ENCODE measurements at regions not wholly inside any gene's neighbourhood (a gene's known extent, or its start where the extent isn't known, plus 50 kb on each side); places are given as distances from the start of the nearest gene placed in this dataset.
"Not testable (repeated sequence)": the region's sequence is repeated elsewhere in the genome, so short reads cannot be mapped to it uniquely, and the experiment has no call there.

GRCh38 chr4:79598801-79599200 lies 190.8 kb upstream of the GK2 start:
- TF ChIP-seq JUN (CRISPR knock-in tag; IDR thresholded peaks at IDR 0.05) (no peak), ZSCAN18 (CRISPR knock-in tag; IDR thresholded peaks at IDR 0.05) (no peak), NFATC4 (CRISPR knock-in tag; IDR thresholded peaks at IDR 0.05) (no peak), CBFB (CRISPR knock-in tag; IDR thresholded peaks at IDR 0.05; ENCODE audit: low read depth) (no peak), GTF2I (CRISPR knock-in tag; conservative IDR thresholded peaks at IDR 0.05) (no peak), TP53 (CRISPR knock-in tag; IDR thresholded peaks at IDR 0.05) (no peak), ZNF396 (CRISPR knock-in tag; IDR thresholded peaks at IDR 0.05; ENCODE audit: borderline replicate concordance) (no peak)
- TF ChIP-seq, protein P1, sequence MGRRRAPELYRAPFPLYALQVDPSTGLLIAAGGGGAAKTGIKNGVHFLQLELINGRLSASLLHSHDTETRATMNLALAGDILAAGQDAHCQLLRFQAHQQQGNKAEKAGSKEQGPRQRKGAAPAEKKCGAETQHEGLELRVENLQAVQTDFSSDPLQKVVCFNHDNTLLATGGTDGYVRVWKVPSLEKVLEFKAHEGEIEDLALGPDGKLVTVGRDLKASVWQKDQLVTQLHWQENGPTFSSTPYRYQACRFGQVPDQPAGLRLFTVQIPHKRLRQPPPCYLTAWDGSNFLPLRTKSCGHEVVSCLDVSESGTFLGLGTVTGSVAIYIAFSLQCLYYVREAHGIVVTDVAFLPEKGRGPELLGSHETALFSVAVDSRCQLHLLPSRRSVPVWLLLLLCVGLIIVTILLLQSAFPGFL (CRISPR knock-in tag; IDR thresholded peaks at IDR 0.05; ENCODE audit: borderline replicate concordance) = no peak
- TF ChIP-seq, protein P2, sequence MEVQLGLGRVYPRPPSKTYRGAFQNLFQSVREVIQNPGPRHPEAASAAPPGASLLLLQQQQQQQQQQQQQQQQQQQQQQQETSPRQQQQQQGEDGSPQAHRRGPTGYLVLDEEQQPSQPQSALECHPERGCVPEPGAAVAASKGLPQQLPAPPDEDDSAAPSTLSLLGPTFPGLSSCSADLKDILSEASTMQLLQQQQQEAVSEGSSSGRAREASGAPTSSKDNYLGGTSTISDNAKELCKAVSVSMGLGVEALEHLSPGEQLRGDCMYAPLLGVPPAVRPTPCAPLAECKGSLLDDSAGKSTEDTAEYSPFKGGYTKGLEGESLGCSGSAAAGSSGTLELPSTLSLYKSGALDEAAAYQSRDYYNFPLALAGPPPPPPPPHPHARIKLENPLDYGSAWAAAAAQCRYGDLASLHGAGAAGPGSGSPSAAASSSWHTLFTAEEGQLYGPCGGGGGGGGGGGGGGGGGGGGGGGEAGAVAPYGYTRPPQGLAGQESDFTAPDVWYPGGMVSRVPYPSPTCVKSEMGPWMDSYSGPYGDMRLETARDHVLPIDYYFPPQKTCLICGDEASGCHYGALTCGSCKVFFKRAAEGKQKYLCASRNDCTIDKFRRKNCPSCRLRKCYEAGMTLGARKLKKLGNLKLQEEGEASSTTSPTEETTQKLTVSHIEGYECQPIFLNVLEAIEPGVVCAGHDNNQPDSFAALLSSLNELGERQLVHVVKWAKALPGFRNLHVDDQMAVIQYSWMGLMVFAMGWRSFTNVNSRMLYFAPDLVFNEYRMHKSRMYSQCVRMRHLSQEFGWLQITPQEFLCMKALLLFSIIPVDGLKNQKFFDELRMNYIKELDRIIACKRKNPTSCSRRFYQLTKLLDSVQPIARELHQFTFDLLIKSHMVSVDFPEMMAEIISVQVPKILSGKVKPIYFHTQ (CRISPR knock-in tag; IDR thresholded peaks at IDR 0.05) = no peak
- Mint-ChIP-seq H3K36me3 (no peaks in the 10 kb centered on the region), H3K4me1 (0 out of 2 replicates have a peak, but pooled peaks cover 7% of the 10 kb centered on the region), H3K9me3 (peaks cover 39% of the 10 kb centered on the region), H3K27me3 (ENCODE audit: low read depth) (no peaks in the 10 kb centered on the region; the same call in 1 of the 2 replicates), H3K27ac (no peak overlapping the region), H3K4me3 (no peak overlapping the region)
- ChIA-PET CTCF (interaction anchor here (1.0 kb wide), 1 partner anchor 24 kb away, joined by 3 read pairs; no protein-coding TSS in a partner anchor), POLR2A (no interaction called here)
- ATAC-seq (no peak), DNase-seq (ENCODE audit: low spot score) (no peak)

DNA sequence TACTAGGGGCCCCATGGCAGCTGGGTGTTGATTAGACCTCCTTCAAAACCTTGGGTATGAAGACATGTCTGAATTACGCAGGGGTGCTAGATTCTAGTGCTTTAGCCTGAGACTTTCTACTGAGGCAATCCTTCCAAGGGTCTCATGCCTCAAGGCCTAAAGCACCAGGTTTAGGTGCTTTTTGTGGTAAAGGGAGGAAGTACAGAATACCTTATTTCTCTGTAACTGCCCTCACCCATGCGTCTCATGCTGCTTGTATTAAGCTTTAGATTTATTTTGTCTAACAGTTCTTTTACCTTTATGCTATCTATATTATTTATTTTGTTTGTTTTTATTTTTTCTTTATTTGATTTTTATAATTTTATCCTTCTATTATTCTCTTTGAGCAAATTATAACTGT lies 190.2 kb upstream of the GK2 start:
- ATAC-seq = no peak
- Mint-ChIP-seq H3K36me3 (no peaks in the 10 kb centered on the region), H3K9me3 (peaks cover 39% of the 10 kb centered on the region), H3K4me1 (0 out of 2 replicates have a peak, but pooled peaks cover 9% of the 10 kb centered on the region), H3K27me3 (ENCODE audit: low read depth) (no peaks in the 10 kb centered on the region; the same call in 1 of the 2 replicates), H3K4me3 (no peak overlapping the region), H3K27ac (no peak overlapping the region)
- no peak for TF ChIP-seq NR2C2 (CRISPR knock-in tag; IDR thresholded peaks at IDR 0.05)
- TF ChIP-seq CBFB (CRISPR knock-in tag; IDR thresholded peaks at IDR 0.05; ENCODE audit: low read depth) = no peak
- no peak for DNase-seq (ENCODE audit: low spot score)
- ChIA-PET POLR2A (no interaction called here), CTCF (interaction anchor here (1.0 kb wide), 1 partner anchor 23 kb away, joined by 3 read pairs; no protein-coding TSS in a partner anchor)

GRCh38 chr4:79597266-79597665 lies 189.2 kb upstream of the GK2 start:
- H3K36me3 Mint-ChIP-seq = no peaks in the 10 kb centered on the region

DNA sequence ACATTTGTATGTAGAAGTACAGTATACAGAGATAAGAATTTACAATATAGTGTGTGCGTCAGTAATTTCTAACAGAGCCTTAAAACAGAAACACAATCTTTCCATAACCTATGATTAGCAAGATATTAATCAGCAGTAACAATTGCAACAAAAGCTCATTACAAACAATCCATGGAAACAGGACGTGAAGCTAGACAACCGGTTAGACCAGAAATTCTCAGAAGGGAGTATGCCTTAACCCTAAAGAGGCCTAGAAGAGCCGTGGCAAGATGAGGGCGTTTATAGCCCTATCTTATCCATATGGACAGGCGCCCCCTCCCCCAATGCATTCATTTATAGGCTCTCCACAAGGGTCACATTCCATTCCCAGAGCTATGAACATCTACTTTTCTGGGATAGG lies 184.2 kb upstream of the GK2 start:
- H3K4me3 Mint-ChIP-seq; H3K27me3 Mint-ChIP-seq (ENCODE audit: low read depth); ATAC-seq; POLR2A ChIA-PET; CTCF ChIA-PET: not testable (repeated sequence)
- Mint-ChIP-seq H3K36me3 (peaks cover 10% of the 10 kb centered on the region), H3K27ac (peak overlapping the region; percentile 82; the same call in 1 of the 2 replicates), H3K9me3 (peaks cover 23% of the 10 kb centered on the region), H3K4me1 (peaks cover 27% of the 10 kb centered on the region)
- DNase-seq (ENCODE audit: low spot score) = peak; percentile 19

More at GRCh38 chr4:79597266-79597665, 189.2 kb upstream of the GK2 start:
- ChIA-PET POLR2A (no interaction called here), CTCF (no interaction called here)
- Mint-ChIP-seq H3K4me1 (peaks cover 14% of the 10 kb centered on the region), H3K4me3 (no peak overlapping the region), H3K27me3 (ENCODE audit: low read depth) (no peaks in the 10 kb centered on the region; the same call in 1 of the 2 replicates), H3K27ac (no peak overlapping the region), H3K9me3 (peaks cover 36% of the 10 kb centered on the region)
- TF ChIP-seq TP53 (CRISPR knock-in tag; IDR thresholded peaks at IDR 0.05) (no peak), ETV6 (CRISPR knock-in tag; IDR thresholded peaks at IDR 0.05) (no peak), RORB (CRISPR knock-in tag; IDR thresholded peaks at IDR 0.05) (no peak)
- TF ChIP-seq, protein P3, sequence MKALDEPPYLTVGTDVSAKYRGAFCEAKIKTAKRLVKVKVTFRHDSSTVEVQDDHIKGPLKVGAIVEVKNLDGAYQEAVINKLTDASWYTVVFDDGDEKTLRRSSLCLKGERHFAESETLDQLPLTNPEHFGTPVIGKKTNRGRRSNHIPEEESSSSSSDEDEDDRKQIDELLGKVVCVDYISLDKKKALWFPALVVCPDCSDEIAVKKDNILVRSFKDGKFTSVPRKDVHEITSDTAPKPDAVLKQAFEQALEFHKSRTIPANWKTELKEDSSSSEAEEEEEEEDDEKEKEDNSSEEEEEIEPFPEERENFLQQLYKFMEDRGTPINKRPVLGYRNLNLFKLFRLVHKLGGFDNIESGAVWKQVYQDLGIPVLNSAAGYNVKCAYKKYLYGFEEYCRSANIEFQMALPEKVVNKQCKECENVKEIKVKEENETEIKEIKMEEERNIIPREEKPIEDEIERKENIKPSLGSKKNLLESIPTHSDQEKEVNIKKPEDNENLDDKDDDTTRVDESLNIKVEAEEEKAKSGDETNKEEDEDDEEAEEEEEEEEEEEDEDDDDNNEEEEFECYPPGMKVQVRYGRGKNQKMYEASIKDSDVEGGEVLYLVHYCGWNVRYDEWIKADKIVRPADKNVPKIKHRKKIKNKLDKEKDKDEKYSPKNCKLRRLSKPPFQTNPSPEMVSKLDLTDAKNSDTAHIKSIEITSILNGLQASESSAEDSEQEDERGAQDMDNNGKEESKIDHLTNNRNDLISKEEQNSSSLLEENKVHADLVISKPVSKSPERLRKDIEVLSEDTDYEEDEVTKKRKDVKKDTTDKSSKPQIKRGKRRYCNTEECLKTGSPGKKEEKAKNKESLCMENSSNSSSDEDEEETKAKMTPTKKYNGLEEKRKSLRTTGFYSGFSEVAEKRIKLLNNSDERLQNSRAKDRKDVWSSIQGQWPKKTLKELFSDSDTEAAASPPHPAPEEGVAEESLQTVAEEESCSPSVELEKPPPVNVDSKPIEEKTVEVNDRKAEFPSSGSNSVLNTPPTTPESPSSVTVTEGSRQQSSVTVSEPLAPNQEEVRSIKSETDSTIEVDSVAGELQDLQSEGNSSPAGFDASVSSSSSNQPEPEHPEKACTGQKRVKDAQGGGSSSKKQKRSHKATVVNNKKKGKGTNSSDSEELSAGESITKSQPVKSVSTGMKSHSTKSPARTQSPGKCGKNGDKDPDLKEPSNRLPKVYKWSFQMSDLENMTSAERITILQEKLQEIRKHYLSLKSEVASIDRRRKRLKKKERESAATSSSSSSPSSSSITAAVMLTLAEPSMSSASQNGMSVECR (CRISPR knock-in tag; IDR thresholded peaks at IDR 0.05; ENCODE audit: borderline replicate concordance) = no peak
- TF ChIP-seq, protein P4, sequence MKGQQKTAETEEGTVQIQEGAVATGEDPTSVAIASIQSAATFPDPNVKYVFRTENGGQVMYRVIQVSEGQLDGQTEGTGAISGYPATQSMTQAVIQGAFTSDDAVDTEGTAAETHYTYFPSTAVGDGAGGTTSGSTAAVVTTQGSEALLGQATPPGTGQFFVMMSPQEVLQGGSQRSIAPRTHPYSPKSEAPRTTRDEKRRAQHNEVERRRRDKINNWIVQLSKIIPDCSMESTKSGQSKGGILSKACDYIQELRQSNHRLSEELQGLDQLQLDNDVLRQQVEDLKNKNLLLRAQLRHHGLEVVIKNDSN (CRISPR knock-in tag; IDR thresholded peaks at IDR 0.05) = no peak
- DNase-seq (ENCODE audit: low spot score) (no peak), ATAC-seq (no peak)
